HL-60 (cell line): ENCODE measurements at regions not wholly inside any gene's neighbourhood (a gene's known extent, or its start where the extent isn't known, plus 50 kb on each side); places are given as distances from the start of the nearest gene placed in this dataset.

ENCODE experiments used
- DNase-seq, 2 experiments: peaks; one replicate each; pipeline ENCODE4 v3.0.0-alpha.2; 2010 to 2020; ENCODE audit warnings: low read depth in 1 of 2, low spot score in 1 of 2
- H3K27ac ChIP-seq: fragments of 250-450 bp; sonication (Bioruptor Pico); replicated peaks from 2 replicates; pipeline ENCODE4 v1.5.1; 2020; ENCODE audit warnings: mild to moderate bottlenecking, moderate library complexity
- H3K27me3 ChIP-seq: fragments of 250-450 bp; sonication (Bioruptor Pico); 2 replicates; pipeline ENCODE4 v1.5.1; 2021; ENCODE audit warnings: mild to moderate bottlenecking, moderate library complexity; ENCODE audit not compliant: insufficient read depth, poor library complexity, severe bottlenecking
- H3K4me3 ChIP-seq: replicated peaks from 2 replicates; pipeline ENCODE4 v1.5.1; 2011; ENCODE audit warnings: mild to moderate bottlenecking, control low read depth, low read length; ENCODE audit not compliant: insufficient read depth
- GABPA ChIP-seq: IDR thresholded peaks from 2 replicates; pipeline ENCODE4 v1.6.1; 2012; ENCODE audit warnings: low read depth
- POLR2AphosphoS5 ChIP-seq: IDR thresholded peaks from 2 replicates; pipeline ENCODE4 v1.6.1; 2012; ENCODE audit warnings: low read depth
- SPI1 ChIP-seq: IDR thresholded peaks from 2 replicates; pipeline ENCODE4 v1.6.1; 2012; ENCODE audit warnings: low read depth, mild to moderate bottlenecking, borderline replicate concordance
- TF ChIP-seq, protein P1 (sequence below): IDR thresholded peaks from 2 replicates; pipeline ENCODE4 v1.6.1; 2012; ENCODE audit warnings: low read depth; ENCODE audit not compliant: insufficient replicate concordance
- TF ChIP-seq, protein P2 (sequence below): IDR thresholded peaks from one replicate; pipeline ENCODE4 v1.5.1; 2011; ENCODE audit warnings: low read length, control low read depth, inconsistent platforms; ENCODE audit not compliant: insufficient read depth

DNA sequence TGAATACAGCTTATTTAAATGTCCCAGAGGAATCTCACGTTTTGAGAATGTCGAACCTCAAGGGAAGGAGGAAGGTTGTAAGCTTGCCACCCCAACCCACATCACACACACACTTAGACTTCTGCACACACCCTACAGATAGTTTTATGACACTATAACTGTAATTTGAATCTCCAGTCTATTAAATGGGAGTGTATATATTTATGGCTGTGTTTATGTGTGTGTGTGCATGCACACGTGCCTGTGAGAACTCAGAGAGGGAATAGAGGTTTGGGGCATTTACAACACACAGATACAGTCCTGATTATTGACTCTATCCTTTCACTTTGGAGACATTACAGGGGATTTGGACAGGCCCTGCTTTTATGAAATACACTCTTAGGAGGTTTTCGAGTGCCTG, 171.5 kb upstream of the MAF start:
- peaks cover 4% of the 10 kb centered on the region for H3K27me3 ChIP-seq
- TF ChIP-seq, protein P1, sequence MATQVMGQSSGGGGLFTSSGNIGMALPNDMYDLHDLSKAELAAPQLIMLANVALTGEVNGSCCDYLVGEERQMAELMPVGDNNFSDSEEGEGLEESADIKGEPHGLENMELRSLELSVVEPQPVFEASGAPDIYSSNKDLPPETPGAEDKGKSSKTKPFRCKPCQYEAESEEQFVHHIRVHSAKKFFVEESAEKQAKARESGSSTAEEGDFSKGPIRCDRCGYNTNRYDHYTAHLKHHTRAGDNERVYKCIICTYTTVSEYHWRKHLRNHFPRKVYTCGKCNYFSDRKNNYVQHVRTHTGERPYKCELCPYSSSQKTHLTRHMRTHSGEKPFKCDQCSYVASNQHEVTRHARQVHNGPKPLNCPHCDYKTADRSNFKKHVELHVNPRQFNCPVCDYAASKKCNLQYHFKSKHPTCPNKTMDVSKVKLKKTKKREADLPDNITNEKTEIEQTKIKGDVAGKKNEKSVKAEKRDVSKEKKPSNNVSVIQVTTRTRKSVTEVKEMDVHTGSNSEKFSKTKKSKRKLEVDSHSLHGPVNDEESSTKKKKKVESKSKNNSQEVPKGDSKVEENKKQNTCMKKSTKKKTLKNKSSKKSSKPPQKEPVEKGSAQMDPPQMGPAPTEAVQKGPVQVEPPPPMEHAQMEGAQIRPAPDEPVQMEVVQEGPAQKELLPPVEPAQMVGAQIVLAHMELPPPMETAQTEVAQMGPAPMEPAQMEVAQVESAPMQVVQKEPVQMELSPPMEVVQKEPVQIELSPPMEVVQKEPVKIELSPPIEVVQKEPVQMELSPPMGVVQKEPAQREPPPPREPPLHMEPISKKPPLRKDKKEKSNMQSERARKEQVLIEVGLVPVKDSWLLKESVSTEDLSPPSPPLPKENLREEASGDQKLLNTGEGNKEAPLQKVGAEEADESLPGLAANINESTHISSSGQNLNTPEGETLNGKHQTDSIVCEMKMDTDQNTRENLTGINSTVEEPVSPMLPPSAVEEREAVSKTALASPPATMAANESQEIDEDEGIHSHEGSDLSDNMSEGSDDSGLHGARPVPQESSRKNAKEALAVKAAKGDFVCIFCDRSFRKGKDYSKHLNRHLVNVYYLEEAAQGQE = no peak
- TF ChIP-seq GABPA = no peak
- TF ChIP-seq POLR2AphosphoS5 = no peak
- TF ChIP-seq, protein P2, sequence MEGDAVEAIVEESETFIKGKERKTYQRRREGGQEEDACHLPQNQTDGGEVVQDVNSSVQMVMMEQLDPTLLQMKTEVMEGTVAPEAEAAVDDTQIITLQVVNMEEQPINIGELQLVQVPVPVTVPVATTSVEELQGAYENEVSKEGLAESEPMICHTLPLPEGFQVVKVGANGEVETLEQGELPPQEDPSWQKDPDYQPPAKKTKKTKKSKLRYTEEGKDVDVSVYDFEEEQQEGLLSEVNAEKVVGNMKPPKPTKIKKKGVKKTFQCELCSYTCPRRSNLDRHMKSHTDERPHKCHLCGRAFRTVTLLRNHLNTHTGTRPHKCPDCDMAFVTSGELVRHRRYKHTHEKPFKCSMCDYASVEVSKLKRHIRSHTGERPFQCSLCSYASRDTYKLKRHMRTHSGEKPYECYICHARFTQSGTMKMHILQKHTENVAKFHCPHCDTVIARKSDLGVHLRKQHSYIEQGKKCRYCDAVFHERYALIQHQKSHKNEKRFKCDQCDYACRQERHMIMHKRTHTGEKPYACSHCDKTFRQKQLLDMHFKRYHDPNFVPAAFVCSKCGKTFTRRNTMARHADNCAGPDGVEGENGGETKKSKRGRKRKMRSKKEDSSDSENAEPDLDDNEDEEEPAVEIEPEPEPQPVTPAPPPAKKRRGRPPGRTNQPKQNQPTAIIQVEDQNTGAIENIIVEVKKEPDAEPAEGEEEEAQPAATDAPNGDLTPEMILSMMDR = no peak
- TF ChIP-seq SPI1 = no peak
- no peak overlapping the region for H3K4me3 ChIP-seq
- H3K27ac ChIP-seq = no peak overlapping the region
- DNase-seq = no peak

DNA sequence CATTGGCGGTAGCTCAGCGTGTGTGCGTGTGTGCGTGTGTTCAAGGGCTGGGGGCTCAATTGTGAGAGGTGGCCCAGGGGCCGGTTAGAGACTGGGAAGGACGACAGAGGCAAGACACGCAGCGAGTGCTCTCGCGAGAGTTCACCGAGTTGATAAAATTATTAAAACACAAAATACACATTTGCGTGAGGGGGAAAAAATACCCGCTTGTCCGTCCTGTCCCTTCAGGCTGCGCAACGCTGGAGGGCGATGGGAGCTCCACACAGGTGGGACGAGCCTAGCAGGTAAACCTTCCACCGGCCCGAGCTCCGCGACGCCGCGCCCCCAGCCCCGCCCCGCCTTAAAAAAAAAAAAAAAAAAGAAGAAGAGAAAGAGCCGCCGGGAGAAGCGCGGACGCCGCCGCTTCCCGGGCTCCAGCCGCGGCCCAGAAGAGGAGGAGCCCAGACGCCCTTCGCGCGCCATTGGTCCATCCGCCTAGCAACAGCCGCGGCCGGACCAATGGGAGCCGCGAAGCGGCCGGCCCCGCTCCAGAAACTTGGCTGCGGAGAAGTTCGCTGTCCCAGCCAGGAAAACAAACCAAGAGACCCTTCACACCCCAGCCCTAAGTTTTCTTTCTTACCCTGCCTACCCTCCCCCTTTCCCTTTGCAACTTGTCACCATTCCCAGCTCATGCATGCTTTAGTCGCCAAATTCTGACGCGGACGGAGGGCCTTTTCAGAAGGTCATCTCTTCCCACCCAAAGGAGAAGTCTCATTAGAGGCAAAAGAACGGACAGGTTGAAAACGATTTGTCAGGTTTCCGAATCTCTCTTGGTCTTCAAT, 169.9 kb upstream of the MAF start:
- peak; percentile 5 to 14 for DNase-seq
- H3K27ac ChIP-seq = no peak overlapping the region
- H3K27me3 ChIP-seq = peaks cover 4% of the 10 kb centered on the region
- H3K4me3 ChIP-seq = peak overlapping the region; percentile 32
- TF ChIP-seq, protein P2 = no peak
- TF ChIP-seq POLR2AphosphoS5 (no peak), GABPA (no peak), SPI1 (no peak)
- TF ChIP-seq, protein P1 = no peak

DNA sequence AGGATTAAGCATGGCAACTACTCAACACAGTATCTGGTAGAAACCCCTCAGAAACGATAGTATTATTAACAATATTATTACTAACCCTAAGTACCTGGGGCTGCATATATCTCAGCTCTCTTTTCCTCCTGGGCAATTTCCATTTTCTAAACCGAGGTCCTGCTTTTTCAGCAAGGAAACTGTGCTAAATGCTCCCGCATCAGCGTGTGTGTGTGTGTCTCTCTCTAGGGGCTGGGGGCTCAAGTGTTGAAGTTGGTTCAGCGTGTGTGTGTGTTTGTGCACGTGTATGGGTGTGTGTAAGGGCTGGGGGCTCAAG, 169.3 kb upstream of the MAF start:
- peaks cover 4% of the 10 kb centered on the region for H3K27me3 ChIP-seq
- no peak for DNase-seq
- H3K27ac ChIP-seq = no peak overlapping the region
- TF ChIP-seq POLR2AphosphoS5 (no peak), GABPA (no peak), SPI1 (no peak)
- TF ChIP-seq, protein P2 = no peak
- TF ChIP-seq, protein P1 = no peak
- peak overlapping the region; percentile 32; the same call in 1 of the 2 replicates for H3K4me3 ChIP-seq
